GM18507 (cell line): ENCODE measurements at regions not wholly inside any gene's neighbourhood (a gene's known extent, or its start where the extent isn't known, plus 50 kb on each side); places are given as distances from the start of the nearest gene placed in this dataset.
"Not testable (repeated sequence)": the region's sequence is repeated elsewhere in the genome, so short reads cannot be mapped to it uniquely, and the experiment has no call there.

Experiments
- DNase-seq: peaks from one replicate; pipeline ENCODE4 v3.0.0; 2011; ENCODE audit warnings: low read depth; ENCODE audit not compliant: insufficient read length; ENCODE audit errors: extremely low spot score
- FAIRE-seq: peaks from 2 replicates; lab custom pipeline; 2011; peaks lifted over from hg19 to GRCh38; lab: Jason Lieb, UNC

DNA sequence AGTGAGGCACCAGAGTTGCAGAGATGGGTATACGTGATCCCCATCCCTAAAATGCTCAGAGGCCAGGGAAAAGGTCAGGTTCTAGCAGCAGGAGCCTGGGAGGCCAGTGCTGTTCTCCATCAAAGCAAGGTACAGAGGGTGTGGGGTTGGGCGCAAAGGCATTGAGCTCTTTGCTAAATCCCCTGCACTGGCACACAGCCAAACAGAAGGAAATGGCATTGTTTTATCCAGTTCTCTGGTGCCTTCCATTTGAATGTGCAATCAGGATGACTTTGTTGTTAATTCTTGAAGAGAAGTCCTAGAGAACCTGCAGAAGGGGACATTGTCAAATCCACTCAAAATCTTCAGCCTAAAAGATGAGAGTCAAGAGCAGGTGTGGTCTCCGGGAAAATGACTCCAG, 111.3 kb upstream of the CHST15 start:
- FAIRE-seq: no peak
- no peak for DNase-seq

DNA sequence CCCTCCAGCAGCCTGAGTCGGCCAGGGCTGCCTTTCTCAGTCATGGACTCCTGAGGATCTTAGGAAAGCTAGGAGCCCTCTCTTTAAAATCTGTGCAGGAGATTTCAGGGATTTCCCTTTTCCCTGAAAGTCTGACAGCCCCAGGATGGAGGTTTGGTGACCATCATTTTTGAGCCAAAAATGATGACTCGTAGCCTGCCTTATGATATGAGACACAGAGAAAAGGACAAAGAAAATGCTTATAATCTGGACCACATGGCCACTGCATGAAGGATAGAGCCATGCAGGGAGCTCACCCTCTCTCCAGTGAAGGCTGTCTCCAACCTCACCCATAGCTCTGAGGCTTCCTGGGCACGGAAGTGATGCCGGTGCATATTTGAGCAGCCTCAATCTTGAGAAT, 106.6 kb upstream of the CHST15 start:
- DNase-seq: no peak
- no peak for FAIRE-seq

DNA sequence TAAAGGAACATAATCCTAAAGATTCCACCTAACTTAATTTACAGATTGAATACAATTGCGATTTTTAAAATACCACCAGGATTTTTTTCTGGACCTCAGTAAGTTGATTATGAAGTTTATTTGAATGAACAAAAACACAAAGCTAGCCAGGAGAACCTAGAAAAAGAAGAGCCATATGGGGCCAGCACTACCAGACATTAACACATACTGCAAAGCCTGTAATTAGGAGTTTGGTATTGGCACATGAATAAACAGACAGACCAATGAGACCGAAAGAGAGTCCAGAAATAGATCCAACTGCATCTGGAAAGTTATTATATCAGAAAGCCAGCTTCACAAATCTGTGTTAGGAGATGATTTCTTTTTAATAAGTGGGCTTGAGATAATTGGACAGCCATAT, 105.5 kb upstream of the CHST15 start:
- FAIRE-seq: no peak

DNA sequence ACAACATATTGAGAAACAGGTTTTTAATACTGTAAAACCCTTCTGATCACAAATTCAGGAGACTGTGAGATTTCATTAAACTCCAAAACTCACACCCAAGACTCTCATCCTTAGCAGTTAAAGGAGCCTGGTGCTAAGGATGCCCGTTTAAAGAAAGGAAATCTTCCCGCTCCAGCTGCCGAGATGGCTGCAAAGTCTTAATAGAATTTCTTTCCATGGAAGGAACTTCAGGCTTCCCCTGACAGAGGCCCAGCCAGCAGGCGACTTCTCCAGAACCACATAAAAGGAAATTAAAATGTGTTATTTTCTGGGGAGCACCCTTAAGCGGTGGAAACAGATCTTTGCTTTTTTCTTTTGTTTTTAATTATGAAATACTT, 104.7 kb upstream of the CHST15 start:
- DNase-seq (no peak), FAIRE-seq (no peak)

More for the DNA sequence above, 105.5 kb upstream of the CHST15 start:
- DNase-seq: no peak

DNA sequence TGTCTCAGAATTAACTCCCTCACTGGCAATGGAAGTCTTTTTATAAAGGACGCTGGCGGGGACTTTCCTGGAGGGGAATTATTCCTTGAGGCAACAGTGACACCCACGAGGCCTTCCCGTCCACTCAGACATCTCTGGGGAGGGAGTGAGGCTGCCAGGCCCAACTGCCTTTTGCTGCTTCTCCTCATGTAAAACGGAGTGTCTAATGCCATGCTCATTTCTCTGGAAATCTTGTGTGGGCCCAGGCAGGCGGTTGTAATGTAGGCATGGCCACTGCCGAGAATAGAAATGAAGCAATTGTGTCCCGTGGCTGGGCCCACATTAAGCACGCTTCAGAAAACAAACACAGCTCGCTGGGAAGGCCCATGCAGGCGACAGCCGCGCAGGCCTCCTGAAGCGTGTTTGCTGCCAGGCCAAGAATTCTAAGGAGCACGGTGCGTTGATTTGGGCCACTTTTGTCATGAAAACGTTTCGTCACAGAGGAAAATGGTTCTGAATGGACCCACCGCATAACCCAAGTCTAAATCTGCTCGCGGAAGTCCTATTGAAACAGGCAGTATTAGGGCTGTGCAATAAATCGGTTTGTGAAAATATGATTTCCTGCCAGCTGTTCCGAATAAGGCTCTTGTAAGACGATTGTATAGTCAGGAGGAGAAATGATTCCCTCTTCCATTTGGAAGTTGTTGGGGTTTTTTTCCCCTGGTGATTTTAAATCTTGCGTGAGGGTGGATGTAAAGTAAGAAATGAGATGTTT, 104.2 kb upstream of the CHST15 start:
- no peak for DNase-seq
- no peak for FAIRE-seq

DNA sequence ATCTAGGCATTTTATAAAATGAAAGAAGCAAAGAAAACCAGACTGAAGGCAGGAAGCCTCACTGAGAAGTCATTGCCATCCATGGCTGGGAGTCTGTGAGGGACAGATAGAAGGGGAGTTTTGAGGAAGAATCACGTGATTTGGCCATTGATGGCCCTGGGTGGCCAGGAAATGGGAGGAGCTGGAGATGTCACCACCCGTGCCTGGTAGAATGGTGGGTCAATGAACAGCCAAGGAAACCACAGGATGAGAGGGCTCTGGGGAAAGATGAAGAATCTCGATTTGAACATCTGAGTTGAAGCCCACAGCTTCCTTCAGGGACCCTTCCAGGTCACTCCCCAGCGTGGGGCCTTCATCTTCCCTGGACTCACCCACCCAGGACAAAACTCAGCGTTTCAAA, 103.3 kb upstream of the CHST15 start:
- FAIRE-seq: no peak
- no peak for DNase-seq

DNA sequence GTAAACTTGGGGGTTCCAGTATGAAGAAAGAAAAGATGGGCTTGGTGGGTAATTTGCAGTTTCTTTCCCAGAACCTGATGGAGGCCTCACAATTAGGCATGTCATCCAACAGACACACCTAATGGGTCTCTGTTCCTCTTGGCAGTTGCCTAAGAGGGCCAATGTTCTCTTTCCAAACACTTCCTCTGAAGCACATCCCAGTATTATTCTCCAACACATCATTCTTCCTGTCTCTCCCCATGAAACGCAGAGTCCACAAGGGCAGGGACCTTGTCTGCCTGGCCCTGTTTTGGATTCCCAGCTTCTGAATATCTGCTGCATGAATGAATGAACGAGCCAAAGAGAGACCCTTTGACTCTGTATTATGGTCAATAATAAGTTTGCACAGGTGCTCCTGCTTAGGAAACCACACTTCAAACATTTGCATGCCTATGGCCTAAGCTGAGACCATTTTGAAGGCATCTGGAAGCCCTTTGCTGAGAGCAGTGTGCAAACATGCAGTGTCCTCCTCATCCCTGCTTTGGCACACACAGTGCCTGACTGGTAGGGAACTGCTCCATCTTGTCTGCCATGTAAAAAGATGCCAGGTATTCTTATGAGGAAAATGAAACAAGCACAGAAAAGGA, 100.9 kb upstream of the CHST15 start:
- no peak for DNase-seq
- no peak for FAIRE-seq

DNA sequence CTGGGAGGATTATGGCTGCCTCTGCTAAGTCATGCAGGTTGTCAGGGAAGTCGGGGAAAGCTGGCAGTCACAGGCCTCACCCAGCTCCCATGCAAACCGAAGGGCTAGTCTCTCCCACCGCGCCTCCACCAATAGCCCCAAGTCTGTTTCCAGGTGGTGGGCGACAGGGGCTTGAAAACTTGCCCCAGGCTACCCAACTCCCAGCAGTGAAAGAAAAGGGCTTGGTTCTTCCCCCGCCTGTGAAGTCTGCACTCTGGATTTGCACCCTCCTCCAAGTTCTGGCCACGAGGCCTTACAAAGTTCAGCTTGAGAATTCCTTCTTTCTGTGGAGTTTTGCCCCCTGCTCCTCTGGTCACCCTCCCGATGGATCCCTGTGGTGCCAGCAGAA, 99.9 kb upstream of the CHST15 start:
- no peak for FAIRE-seq
- DNase-seq: no peak

DNA sequence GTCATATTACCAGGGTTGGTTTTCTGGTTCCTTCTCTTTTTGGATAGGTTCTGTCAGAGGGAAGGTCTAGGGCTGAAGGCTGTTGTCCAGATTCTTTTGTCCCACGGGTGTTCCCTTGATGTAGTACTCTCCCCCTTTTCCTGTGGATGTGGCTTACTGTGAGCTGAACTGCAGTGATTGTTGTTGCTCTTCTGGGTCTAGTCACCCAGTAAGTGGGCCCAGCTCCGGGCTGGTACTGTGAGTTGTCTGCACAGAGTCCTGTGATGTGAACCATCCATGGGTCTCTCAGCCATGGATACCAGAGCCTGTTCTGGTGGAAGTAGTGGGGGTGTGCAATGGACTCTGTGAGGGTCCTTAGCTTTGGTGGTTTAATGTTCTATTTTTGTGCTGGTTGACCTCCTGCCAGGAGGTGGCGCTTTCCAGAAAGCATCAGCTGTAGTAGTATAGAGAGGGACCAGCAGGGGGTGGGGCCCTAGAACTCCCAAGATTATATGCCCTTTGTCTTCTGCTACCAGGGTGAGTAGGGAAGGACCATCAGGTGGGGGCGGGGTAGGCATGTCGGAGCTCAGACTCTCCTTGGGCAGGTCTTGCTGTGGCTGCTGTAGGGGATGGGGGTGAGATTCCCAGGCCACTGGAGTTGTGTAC, 99.4 kb upstream of the CHST15 start:
- not testable (repeated sequence) for FAIRE-seq, DNase-seq

DNA sequence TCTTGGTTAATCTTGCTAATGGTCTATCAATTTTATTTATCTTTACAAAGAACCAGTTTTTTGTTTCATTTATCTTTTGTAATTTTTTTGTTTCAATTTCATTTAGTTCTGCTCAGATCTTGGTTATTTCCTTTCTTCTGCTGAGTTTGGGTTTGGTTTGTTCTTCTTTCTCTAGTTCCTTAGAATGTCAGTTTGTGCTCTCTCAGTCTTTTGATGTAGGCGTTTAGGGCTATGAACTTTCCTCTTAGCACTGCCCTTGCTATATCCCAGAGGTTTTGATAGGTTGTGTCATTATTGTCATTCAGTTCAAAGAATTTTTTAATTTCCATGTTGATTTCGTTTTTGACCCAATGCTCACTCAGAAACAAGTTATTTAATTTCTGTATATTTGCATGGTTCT, 97.1 kb upstream of the CHST15 start:
- FAIRE-seq, DNase-seq: not testable (repeated sequence)

DNA sequence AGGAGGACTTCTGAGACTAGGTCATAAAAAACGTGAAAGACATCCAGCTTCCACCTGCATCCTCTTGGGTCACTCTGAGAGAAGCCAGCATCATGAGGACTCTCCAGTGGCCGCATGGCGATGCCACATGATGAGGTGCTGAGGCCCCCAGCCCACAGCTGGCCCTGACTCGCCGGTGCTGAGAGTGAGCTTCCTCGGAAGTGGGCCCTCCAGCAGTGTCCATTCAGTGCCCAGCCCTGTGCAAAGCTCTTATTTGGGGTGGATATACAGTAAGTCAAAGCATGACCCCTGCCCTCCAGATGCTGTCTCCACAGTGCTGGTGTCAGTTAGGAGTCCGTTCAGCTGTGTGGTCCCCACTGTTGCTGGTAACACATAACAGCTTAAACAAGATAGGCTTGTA, 93.6 kb upstream of the CHST15 start:
- no peak for DNase-seq
- FAIRE-seq: no peak

DNA sequence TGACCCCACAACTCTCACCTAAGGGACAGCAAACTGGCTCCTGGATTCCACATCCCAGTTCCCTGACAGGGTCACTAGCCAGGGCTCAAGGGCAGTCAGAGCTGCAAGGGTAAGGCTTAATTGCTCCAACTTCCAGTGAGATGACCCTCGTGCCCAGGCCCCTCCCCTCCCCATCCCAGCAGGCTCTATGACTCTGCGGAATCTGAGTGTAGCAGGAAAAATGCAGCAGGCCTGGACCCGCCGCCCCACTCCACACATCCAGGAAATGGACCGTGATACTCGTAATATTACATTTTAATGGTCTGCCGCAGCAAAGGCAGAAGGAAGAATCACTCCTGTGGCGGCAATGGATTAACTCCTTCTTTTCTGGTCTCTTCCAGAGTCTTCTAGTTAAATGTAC, 91.7 kb upstream of the CHST15 start:
- DNase-seq (no peak), FAIRE-seq (no peak)

DNA sequence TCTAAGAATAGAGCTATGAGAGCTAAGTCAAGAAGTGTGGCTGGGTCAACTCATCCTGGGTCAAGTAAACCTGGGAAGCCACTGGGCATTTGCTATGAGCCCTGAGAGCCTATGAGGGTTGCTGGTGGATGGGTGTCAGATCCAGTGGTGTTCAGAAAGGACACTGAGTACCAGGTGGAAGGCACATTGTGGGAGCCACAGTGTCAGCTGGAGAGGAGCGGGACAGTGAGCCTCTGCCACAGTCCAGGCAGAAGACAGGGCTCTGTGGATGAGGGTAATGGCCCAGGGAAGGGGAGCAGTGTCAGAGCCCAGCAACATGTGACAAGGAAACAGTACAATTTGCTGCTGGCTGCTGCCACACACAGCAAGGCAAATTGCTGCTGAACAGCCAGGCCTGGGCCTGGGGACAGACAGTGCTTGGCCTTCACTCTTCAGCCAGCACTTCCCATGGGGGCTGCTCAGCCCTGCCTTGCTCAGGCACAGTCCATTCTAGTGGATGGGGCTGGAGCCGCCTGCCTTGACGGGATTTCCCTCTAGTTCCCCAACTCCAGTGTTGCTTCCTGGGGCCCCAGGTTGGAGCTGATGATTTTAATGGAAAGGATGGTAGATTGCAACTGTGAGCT, 90.9 kb upstream of the CHST15 start:
- DNase-seq: no peak

DNA sequence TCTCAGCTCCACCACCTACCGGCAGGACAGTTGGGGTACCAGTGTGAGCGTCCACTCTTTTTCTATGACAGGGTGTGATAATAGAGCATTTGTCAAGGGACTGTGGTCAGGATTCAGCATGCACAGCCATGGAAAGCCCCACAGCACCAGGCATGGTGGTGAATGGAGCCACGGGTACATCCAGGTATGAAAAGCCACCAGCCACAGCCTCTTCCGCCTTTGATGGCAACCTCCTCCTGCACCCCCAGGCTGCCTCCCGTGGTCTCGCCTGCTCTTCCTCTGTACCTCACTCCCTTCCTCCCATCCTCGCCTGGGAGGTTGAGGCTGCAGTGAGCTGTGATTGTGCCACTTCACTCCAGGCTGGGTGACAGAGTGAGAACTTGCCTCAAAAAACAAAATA, 90.2 kb upstream of the CHST15 start:
- no peak for FAIRE-seq

More for the DNA sequence above, 90.9 kb upstream of the CHST15 start:
- FAIRE-seq: no peak

DNA sequence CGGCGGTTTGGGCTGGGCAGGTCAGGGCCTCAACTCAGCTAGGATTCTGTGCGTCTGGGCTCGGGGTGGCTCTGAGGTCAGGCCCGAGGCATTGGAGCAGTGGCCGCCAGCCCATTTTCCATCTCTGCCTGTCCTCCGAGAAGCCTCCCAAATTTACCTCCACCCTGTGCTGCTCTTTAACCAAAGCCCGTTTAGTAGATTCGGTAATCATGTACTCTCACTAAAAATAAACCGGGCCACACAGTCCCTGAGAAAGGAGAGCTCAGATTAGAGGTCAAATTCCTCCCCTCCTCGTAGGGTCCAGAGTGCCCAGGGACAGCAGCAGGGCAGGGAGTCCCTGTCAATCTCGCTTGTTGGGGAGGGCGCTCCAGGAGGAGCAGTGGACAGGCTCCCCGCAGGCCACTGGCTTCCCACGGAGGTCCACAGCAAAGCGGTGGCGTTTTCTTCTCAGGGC, 88.7 kb upstream of the CHST15 start:
- no peak for FAIRE-seq
- DNase-seq: no peak

More for the DNA sequence above, 90.2 kb upstream of the CHST15 start:
- DNase-seq: no peak

DNA sequence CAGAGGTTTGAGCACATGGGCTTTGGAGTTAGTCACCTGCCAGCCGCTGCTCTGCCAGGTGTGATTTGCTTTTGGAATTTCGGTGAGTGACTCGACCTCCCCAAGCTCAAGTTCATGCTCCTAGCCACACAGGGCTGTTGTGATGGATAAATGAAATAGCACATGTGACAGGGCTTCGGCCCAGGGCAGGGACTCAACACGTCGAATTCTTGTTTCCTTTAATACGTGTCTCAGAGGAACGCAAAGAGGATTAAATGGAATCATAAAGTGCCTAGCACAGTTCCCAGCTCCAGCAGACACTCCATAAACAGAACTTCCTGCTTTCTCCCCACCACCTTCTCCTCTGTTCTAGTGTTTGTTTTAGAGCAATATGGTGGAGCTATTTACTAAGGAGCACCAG, 88.3 kb upstream of the CHST15 start:
- no peak for DNase-seq
- no peak for FAIRE-seq

DNA sequence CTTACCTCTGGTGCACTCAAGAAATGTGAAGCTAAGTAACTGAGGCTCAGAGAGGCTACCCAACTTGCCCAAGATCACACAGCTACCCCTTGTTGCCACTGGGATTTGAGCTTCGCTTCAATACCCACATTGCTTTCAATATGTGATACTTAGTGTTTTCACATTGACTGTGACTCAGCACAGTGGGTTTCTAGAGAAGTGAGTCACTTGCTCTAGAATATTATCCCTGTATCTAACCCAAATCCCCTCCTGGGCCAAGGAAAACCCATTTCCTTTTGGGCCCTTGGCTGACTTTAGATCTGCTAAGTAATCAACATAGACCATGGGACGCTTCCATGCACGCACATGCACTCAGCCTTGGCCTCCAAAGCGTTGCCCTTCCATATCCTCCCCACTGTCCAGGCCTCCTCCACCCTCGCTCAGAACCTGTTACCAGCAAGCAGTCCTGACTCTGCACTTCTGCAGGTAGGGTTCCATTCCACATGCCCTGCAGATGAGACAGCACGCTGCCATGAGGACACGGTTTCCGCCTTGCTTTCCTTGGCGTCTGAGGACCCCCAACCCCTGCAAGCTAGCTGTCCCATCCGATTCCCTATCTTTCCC, 87.7 kb upstream of the CHST15 start:
- no peak for FAIRE-seq
- no peak for DNase-seq

DNA sequence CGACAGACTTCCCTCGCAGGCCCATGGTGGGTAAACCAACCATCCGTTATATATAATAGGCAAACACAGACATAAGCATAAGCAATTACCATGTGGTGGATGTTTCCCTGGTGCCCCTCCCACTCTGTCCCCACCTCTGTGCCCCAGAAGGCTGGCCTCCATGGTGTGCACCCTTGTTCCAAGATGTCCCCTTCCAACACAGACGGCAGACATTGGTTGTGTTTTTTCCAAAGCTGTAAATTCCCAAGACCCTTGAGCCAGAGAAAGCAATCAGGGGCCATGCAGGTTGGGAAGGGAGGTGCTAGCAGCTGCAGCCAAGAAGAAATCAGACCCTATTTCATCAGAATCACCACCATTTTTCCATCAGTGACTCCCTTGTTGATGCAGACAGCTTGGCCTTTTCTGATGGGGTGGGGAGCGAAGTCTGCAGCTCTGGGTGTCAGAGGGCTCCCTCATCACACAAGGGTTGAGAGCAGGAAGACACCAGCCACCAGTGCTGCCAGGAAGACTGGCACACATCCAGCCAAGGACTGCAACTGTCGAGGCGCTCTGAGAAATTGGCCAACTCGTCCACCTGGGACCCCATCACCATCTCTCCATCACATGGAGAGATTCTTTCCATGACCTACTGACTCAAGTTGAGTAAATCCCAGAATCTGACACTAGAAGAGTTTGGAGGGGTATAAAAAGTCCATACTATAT, 86.8 kb upstream of the CHST15 start:
- DNase-seq (no peak), FAIRE-seq (no peak)

DNA sequence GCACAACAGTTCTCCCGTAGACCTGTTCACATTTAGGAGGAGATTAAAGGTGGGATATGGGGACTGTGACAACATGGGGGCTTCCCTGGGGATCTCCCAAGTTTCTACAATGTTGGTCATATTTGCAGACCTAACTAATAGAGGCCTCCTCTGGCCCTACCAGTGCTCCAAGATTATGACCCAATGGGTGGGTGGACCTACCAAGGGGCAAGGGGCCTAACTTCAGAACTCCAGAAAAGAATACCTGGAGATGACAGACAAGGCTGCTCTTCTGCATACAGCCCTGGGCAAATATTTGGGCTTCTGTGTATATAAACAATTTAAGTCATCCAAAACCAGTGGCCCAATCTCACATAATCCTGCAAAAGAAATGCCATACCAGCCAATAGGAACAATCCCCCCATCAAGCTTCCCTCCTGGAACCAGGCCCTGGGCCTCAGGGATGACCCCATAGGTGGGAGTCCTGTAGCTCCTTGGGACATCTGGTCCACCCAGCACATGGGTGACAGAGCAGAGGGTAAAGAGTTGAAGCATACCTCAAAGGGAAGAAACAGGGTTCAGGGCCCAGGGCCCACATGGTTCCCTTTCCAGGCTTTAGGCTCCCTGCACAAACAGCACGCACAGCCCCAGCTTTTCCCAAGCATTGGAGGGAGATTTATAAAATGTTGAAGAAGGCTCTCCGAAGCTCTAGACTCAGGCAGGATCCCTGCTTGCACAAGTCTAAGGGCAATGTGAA, 86.1 kb upstream of the CHST15 start:
- DNase-seq: no peak
- no peak for FAIRE-seq
